SK-N-MC (cell line): ENCODE measurements at regions not wholly inside any gene's neighbourhood (a gene's known extent, or its start where the extent isn't known, plus 50 kb on each side); places are given as distances from the start of the nearest gene placed in this dataset.

ENCODE experiments used
- EZH2 ChIP-seq: fragments of 200-600 bp; sonication (generic); IDR thresholded peaks from one replicate; pipeline ENCODE4 v1.6.1; 2017; ENCODE audit warnings: antibody characterized with exemption
- POLR2AphosphoS5 ChIP-seq: IDR thresholded peaks from 2 replicates; pipeline ENCODE4 v1.6.1; 2012; ENCODE audit warnings: mild to moderate bottlenecking, low read depth, low read length, borderline replicate concordance

GRCh38 chr1:221937155-221937953 is 195.5 kb upstream of the DUSP10 start:
- TF ChIP-seq EZH2 (no peak), POLR2AphosphoS5 (no peak)
